Right atrium auricular region (tissue), 2 donors: ENCODE measurements at regions not wholly inside any gene's neighbourhood (a gene's known extent, or its start where the extent isn't known, plus 50 kb on each side); places are given as distances from the start of the nearest gene placed in this dataset.

Experiments
- DNase-seq: peaks from one replicate; pipeline ENCODE4 v3.0.0-alpha.2; 2019; ENCODE audit warnings: low spot score
- H3K27ac ChIP-seq, 2 donors: fragments of 200-600 bp; sonication (generic); 1 replicate in 1 of 2; 2 replicates in 1 of 2; pipeline ENCODE4 v1.5.1; 2016 to 2019
- H3K27me3 ChIP-seq, 2 donors: fragments of 200-600 bp; sonication (generic); one replicate each; pipeline versions ENCODE4 v1.5.1 to v1.6.0; 2017 to 2019
- H3K36me3 ChIP-seq: fragments of 200-600 bp; sonication (generic); one replicate; pipeline ENCODE4 v1.5.1; 2016
- H3K4me1 ChIP-seq, 2 donors: fragments of 200-600 bp; sonication (generic); one replicate each; pipeline versions ENCODE4 v1.5.1 to v1.6.0; 2017 to 2019
- H3K4me3 ChIP-seq, 2 donors: fragments of 200-600 bp; sonication (generic); 1 replicate in 1 of 2; 2 replicates in 1 of 2; pipeline ENCODE4 v1.5.1; 2017 to 2019; ENCODE audit warnings: mild to moderate bottlenecking in 1 of 2, moderate library complexity in 1 of 2
- H3K9me3 ChIP-seq, 2 donors: fragments of 200-600 bp; sonication (generic); one replicate each; pipeline ENCODE4 v1.5.1; 2019
- CTCF ChIP-seq, 2 donors: fragments of 200-600 bp; sonication (generic); IDR thresholded peaks; one replicate each; pipeline ENCODE4 v1.5.1; 2019; ENCODE audit warnings: antibody characterized with exemption in 2 of 2

DNA sequence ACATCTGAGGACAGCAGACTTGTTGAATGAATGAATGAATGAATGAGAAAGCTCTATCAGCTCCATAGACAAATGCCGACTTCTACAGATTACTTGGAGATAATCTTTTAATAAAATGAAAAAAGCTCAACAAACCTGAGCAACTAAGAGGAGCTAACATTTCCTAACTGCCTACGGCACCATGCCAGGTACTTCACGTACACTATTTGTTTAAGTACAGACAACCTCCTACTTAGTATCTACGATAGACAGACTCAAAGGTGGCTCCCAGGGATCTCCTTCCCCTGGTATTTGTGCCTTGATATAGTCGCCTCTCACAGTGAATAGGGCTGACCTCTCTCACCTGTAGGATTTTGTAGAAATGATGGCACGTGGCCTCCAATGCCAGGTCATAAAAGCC, 412.2 kb upstream of the FAT1 start:
- Histone ChIP-seq H3K36me3 (no peaks in the 10 kb centered on the region), H3K4me1 (no peaks in the 10 kb centered on the region), H3K9me3 (no peaks in the 10 kb centered on the region), H3K4me3 (no peak overlapping the region), H3K27ac (no peak overlapping the region), H3K27me3 (no peaks in the 10 kb centered on the region)
- DNase-seq, result no peak
- no peak for TF ChIP-seq CTCF (IDR thresholded peaks at IDR 0.05)

DNA sequence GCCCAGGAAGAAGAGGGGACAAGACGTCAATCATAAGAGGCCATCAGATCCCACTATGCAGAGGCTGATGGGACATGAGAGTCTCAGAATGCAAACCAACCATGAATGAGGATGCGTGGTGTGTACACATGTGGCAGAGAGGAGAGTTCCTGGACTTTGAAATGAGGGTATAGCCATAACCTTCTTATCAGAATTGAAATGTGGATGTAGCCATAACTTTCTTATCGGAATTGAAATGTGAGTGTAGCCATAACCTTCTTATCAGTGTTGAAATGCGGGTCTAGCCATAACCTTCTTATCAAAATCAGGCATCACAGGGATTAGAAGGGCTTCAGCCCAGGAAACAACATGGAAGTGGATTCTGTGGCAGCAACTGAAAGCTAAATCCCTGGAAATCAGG, 415.5 kb upstream of the FAT1 start:
- no peaks in the 10 kb centered on the region for H3K27me3 ChIP-seq
- DNase-seq, result no peak
- no peaks in the 10 kb centered on the region for H3K9me3 ChIP-seq
- no peaks in the 10 kb centered on the region for H3K36me3 ChIP-seq
- no peak overlapping the region for H3K27ac ChIP-seq
- H3K4me3 ChIP-seq, result no peak overlapping the region
- no peaks in the 10 kb centered on the region for H3K4me1 ChIP-seq
- no peak for TF ChIP-seq CTCF (IDR thresholded peaks at IDR 0.05)

DNA sequence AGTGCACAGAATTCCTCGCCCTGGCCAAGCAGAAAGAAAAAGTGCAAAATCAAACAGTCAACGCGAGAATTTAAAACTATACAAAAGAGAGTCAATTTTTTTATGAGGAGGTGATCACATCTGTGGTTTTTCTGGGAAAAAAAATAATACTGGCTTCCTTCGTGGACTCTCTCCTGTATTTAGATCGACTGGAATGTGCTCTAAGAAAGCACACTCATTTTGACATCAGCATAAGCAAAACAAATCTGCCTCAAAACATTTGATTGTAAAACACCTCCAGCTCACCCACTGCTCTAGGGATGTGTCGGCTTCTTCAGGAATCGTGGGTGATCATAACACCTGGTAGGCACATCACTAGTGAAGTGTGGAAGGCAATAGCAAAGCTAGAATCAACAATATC, 417.4 kb upstream of the FAT1 start:
- TF ChIP-seq CTCF (IDR thresholded peaks at IDR 0.05), result no peak
- Histone ChIP-seq H3K4me1 (no peaks in the 10 kb centered on the region), H3K27ac (no peak overlapping the region), H3K9me3 (no peaks in the 10 kb centered on the region), H3K36me3 (no peaks in the 10 kb centered on the region), H3K27me3 (no peaks in the 10 kb centered on the region), H3K4me3 (no peak overlapping the region)
- no peak for DNase-seq

- Histone ChIP-seq H3K4me1 (no peaks in the 10 kb centered on the region), H3K9me3 (no peaks in the 10 kb centered on the region), H3K36me3 (no peaks in the 10 kb centered on the region), H3K4me3 (no peak overlapping the region), H3K27ac (no peak overlapping the region), H3K27me3 (no peaks in the 10 kb centered on the region)
- DNase-seq, result no peak
- TF ChIP-seq CTCF (IDR thresholded peaks at IDR 0.05), result no peak
These were observed 425.7 kb upstream of the FAT1 start for GRCh38 chr4:187149229-187149945.

DNA sequence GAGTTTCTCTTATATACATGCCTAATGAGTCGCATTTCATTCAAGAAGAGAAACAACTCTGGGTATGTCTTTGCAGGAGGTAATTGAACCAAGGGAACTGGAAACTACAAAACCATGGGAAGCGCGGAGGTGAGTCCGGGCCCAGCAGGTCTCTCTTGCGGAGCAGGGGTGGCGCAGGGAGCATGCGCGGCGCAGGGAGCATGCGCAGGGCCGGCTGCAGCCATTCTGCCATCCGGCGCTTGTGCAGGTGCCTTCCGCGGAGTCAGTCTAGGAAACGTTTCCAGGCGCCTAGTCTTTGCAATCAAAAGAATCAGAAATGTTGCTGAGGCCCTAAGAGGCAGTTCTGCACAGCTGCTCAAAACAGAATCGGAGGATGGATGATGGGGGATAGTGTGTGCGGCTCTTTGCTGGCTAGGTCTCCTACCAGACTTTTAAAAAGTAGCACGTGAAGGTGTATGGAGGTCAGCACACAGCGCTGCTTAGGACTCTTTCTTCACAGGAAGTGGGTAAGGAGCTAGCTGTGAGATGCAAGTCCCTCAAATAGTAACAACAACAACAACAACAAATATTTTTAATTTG, 433.8 kb upstream of the FAT1 start:
- Histone ChIP-seq H3K27me3 (no peaks in the 10 kb centered on the region), H3K9me3 (no peaks in the 10 kb centered on the region), H3K27ac (no peak overlapping the region), H3K4me1 (no peaks in the 10 kb centered on the region), H3K36me3 (no peaks in the 10 kb centered on the region), H3K4me3 (no peak overlapping the region)
- no peak for DNase-seq
- TF ChIP-seq CTCF (IDR thresholded peaks at IDR 0.05), result no peak

- DNase-seq, result no peak
- H3K9me3 ChIP-seq, result no peaks in the 10 kb centered on the region
- no peaks in the 10 kb centered on the region for H3K36me3 ChIP-seq
- no peaks in the 10 kb centered on the region for H3K27me3 ChIP-seq
- H3K4me1 ChIP-seq, result no peaks in the 10 kb centered on the region
- no peak for TF ChIP-seq CTCF (IDR thresholded peaks at IDR 0.05)
- no peak overlapping the region for H3K4me3 ChIP-seq
- H3K27ac ChIP-seq, result no peak overlapping the region
These were observed 434.3 kb upstream of the FAT1 start for GRCh38 chr4:187158003-187158402.
